Vagina (tissue), 2 donors: ENCODE measurements at regions not wholly inside any gene's neighbourhood (a gene's known extent, or its start where the extent isn't known, plus 50 kb on each side); places are given as distances from the start of the nearest gene placed in this dataset.

Experiments
- DNase-seq, 2 donors: peaks; one replicate each; pipeline ENCODE4 v3.0.0-alpha.2; 2017; ENCODE audit errors: extremely low spot score in 2 of 2
- H3K27ac ChIP-seq: fragments of 200-600 bp; sonication (generic); one replicate; pipeline ENCODE4 v1.5.1; 2019
- H3K27me3 ChIP-seq: fragments of 200-600 bp; sonication (generic); one replicate; pipeline ENCODE4 v1.5.1; 2019
- H3K36me3 ChIP-seq, 2 donors: fragments of 200-600 bp; sonication (generic); one replicate each; pipeline ENCODE4 v1.5.1; 2017 to 2019
- H3K4me1 ChIP-seq: fragments of 200-600 bp; sonication (generic); one replicate; pipeline ENCODE4 v1.5.1; 2019
- H3K4me3 ChIP-seq, 2 donors: fragments of 200-600 bp; sonication (generic); 1 replicate in 1 of 2; 2 replicates in 1 of 2; pipeline ENCODE4 v1.5.1; 2016 to 2019
- H3K9me3 ChIP-seq: fragments of 200-600 bp; sonication (generic); one replicate; pipeline ENCODE4 v1.5.1; 2019
- POLR2A ChIP-seq, 2 donors: fragments of 450-650 bp; IDR thresholded peaks; one replicate each; pipeline ENCODE4 v1.6.1; 2017; ENCODE audit warnings: antibody characterized with exemption in 2 of 2, mild to moderate bottlenecking in 2 of 2, moderate library complexity in 2 of 2
- POLR2AphosphoS5 ChIP-seq, 2 donors: sonication (generic); formaldehyde crosslinking; IDR thresholded peaks; one replicate each; pipeline ENCODE4 v1.9.0; 2017; ENCODE audit warnings: antibody characterized with exemption in 2 of 2, mild to moderate bottlenecking in 2 of 2, low read depth in 1 of 2; ENCODE audit not compliant: insufficient read depth in 1 of 2
- intact Hi-C: fragments of 100-400 bp; cut with DNase I; formaldehyde crosslinking; loops from one replicate; pipeline ENCODE4 v1.15.1; 2023
- TF ChIP-seq, protein P1 (sequence below), 3 experiments: fragments of 450-650 bp in 2 of 3; fragments of 200-600 bp in 1 of 3; sonication (generic) in 1 of 3; IDR thresholded peaks; one replicate each; pipeline ENCODE4 v1.5.1; 2017 to 2019; ENCODE audit warnings: antibody characterized with exemption in 3 of 3, mild to moderate bottlenecking in 2 of 3, moderate library complexity in 2 of 3

DNA sequence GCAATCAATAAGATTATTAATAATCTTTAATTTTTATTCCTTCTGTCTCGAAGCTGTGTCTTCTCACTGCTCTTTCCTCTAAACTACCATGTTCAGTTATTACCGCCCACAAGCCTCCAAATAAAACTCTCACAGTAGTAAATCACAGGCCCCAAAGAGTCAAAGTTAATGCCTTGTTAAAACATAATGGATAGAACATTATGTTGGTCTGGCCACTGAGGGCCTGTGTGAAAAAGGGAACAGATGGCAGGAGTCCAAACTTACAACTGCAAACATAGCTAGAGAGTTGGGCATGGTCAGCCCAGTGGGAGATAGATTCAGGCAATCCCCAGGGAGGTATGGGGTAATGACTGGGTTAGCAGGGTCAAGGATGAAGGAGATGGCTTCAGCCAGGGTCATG, 84.6 kb upstream of the TNIP3 start:
- no peak overlapping the region for H3K27ac ChIP-seq
- TF ChIP-seq POLR2AphosphoS5 (IDR thresholded peaks at IDR 0.05; ENCODE audit: insufficient read depth in 1 of 2, low read depth in 1 of 2) (no peak), POLR2A (IDR thresholded peaks at IDR 0.05) (no peak)
- TF ChIP-seq, protein P1, sequence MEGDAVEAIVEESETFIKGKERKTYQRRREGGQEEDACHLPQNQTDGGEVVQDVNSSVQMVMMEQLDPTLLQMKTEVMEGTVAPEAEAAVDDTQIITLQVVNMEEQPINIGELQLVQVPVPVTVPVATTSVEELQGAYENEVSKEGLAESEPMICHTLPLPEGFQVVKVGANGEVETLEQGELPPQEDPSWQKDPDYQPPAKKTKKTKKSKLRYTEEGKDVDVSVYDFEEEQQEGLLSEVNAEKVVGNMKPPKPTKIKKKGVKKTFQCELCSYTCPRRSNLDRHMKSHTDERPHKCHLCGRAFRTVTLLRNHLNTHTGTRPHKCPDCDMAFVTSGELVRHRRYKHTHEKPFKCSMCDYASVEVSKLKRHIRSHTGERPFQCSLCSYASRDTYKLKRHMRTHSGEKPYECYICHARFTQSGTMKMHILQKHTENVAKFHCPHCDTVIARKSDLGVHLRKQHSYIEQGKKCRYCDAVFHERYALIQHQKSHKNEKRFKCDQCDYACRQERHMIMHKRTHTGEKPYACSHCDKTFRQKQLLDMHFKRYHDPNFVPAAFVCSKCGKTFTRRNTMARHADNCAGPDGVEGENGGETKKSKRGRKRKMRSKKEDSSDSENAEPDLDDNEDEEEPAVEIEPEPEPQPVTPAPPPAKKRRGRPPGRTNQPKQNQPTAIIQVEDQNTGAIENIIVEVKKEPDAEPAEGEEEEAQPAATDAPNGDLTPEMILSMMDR (IDR thresholded peaks at IDR 0.05) = no peak
- DNase-seq = no peak
- no peak overlapping the region for H3K4me3 ChIP-seq
- no peaks in the 10 kb centered on the region for H3K4me1 ChIP-seq
- H3K9me3 ChIP-seq = no peaks in the 10 kb centered on the region
- H3K27me3 ChIP-seq = no peaks in the 10 kb centered on the region
- no peaks in the 10 kb centered on the region for H3K36me3 ChIP-seq
- intact Hi-C loops = no loop called here

DNA sequence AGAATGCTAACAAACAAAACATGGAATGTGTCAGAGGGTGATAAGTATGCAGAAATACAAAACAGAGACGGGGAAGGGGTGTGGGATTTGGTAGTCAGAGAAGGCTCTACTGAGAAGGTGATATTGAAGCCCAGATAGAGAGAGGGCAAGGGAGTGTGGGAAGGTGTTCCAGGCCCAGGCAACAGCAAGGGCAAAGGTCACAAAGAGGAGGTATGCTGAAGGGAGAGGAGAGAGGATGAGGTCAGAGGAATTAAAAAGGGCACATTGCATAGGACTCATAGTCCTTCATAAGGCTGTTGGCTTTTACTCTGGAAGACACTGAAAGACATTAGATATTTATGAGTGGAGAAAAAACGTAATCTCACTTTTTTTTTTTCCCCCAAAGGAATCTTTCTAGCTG, 82.6 kb upstream of the TNIP3 start:
- Histone ChIP-seq H3K9me3 (no peaks in the 10 kb centered on the region), H3K4me3 (no peak overlapping the region), H3K27ac (no peak overlapping the region), H3K4me1 (no peaks in the 10 kb centered on the region), H3K27me3 (no peaks in the 10 kb centered on the region), H3K36me3 (no peaks in the 10 kb centered on the region)
- TF ChIP-seq, protein P1 (IDR thresholded peaks at IDR 0.05) = no peak
- no peak for TF ChIP-seq POLR2A (IDR thresholded peaks at IDR 0.05)
- DNase-seq = no peak
- intact Hi-C loops = no loop called here

DNA sequence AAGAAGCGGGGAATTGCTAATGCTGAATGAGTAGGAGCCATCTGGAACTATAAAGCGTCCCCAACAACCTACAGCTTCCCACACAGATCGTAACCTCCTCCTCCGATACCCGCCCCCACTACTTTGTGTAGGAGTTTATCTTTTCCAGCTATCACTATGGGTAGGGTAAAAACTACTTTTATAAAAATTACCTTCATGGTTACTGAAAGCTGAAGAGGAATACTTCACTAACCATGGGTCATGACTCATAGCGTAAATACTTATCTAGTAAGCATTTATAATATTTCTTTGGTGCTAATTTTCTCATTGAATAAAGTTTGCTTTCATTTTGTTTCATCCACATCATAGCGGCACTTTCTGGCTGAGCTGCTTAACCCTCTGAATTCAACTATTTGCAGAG, 79.4 kb upstream of the TNIP3 start:
- TF ChIP-seq, protein P1 (IDR thresholded peaks at IDR 0.05) = no peak
- no peak overlapping the region for H3K4me3 ChIP-seq

DNA sequence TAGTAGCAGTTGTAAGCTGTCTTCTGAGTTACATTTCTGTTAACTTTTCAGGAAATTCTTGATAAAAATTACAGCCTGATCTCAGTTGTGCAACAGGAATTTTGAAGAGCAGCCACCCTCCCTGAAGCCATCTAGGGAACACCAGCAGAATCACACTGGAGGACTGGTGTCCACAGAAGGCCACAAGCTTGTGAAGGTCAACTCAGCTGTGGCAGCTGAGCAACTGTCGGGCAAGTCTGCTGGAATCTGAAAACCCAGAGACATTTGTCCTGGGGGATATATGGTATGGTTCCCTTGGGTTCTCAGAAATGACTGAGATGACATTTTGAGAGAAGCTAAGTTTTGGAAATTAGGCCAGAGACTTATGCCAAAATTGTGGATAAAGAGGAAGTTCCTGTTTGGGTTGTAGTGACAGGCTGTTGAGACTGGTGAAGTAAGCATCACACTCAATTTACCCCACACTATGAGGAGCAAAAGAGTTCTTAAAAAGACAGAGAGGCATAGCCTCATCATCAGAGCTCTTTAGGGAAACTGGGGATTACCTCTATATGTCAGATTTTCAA, 78.1 kb upstream of the TNIP3 start:
- Histone ChIP-seq H3K27me3 (no peaks in the 10 kb centered on the region), H3K4me3 (no peak overlapping the region), H3K9me3 (no peaks in the 10 kb centered on the region), H3K27ac (no peak overlapping the region), H3K4me1 (no peaks in the 10 kb centered on the region), H3K36me3 (no peaks in the 10 kb centered on the region)
- intact Hi-C loops = no loop called here
- TF ChIP-seq, protein P1 (IDR thresholded peaks at IDR 0.05) = no peak
- no peak for TF ChIP-seq POLR2A (IDR thresholded peaks at IDR 0.05)
- TF ChIP-seq POLR2AphosphoS5 (IDR thresholded peaks at IDR 0.05; ENCODE audit: insufficient read depth in 1 of 2, low read depth in 1 of 2) = no peak
- no peak for DNase-seq

More for the DNA sequence above, 79.4 kb upstream of the TNIP3 start:
- Histone ChIP-seq H3K27ac (no peak overlapping the region), H3K9me3 (no peaks in the 10 kb centered on the region), H3K27me3 (no peaks in the 10 kb centered on the region), H3K36me3 (no peaks in the 10 kb centered on the region), H3K4me1 (no peaks in the 10 kb centered on the region)
- DNase-seq = no peak
- intact Hi-C loops = no loop called here

DNA sequence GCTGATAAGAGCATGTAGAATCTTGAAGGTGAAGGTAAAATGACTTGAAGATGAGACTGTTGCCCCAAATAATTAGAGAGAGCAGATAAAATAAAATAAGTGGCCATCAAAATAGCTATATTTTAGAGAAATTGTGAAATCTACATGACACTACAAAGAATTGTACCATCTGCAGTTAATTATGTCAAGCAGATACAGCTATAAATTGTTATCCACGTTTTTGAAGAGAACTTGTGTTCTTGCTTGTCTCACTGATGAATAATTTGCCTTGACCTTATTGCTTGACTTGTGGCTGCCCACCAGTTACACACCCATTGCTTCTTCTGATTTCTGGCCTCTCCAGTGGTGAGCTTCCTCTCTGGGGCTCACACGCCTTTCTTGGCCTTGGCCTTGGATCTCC, 75.8 kb upstream of the TNIP3 start:
- no peak for DNase-seq
- Histone ChIP-seq H3K9me3 (no peaks in the 10 kb centered on the region), H3K27me3 (no peaks in the 10 kb centered on the region), H3K36me3 (no peaks in the 10 kb centered on the region), H3K27ac (no peak overlapping the region), H3K4me3 (no peak overlapping the region), H3K4me1 (no peaks in the 10 kb centered on the region)
- intact Hi-C loops = no loop called here
- TF ChIP-seq POLR2AphosphoS5 (IDR thresholded peaks at IDR 0.05; ENCODE audit: insufficient read depth in 1 of 2, low read depth in 1 of 2) (no peak), POLR2A (IDR thresholded peaks at IDR 0.05) (no peak)
- TF ChIP-seq, protein P1 (IDR thresholded peaks at IDR 0.05) = no peak
